Mucosa of gallbladder (tissue), 1 donor: ENCODE measurements at regions not wholly inside any gene's neighbourhood (a gene's known extent, or its start where the extent isn't known, plus 50 kb on each side); places are given as distances from the start of the nearest gene placed in this dataset.

Experiments used
- DNase-seq: peaks from one replicate; pipeline ENCODE4 v3.0.0-alpha.2; 2020; ENCODE audit warnings: low spot score
- donor health status: DM: no; HTN: no; CAD: no.

DNA sequence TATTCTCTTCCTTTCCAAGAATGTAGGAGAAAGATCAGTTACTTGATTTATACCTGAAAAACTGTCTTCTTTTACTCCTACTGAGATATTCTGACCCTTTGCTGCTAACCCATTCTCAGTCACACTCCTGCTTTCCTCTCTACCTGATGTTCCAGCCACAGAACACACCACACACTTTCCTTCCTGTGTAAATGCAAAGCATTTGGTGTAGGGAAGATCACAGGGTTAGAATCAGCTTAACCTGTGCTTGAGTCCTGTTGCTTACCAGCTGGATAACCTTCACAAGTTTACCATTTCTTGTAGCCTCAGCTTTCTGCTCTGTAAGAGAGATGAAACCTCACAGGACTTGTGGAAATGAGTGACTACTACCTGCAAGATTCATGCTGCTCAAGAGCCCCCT lies 489.8 kb upstream of the GOLIM4 start:
- no peak for DNase-seq

GRCh38 chr3:168583977-168584376 lies 488.3 kb upstream of the GOLIM4 start:
- DNase-seq: no peak

GRCh38 chr3:168582503-168582902 lies 486.8 kb upstream of the GOLIM4 start:
- no peak for DNase-seq

- DNase-seq: no peak
These were observed 486.1 kb upstream of the GOLIM4 start for GRCh38 chr3:168581771-168582225.

GRCh38 chr3:168579010-168579409 lies 483.3 kb upstream of the GOLIM4 start:
- DNase-seq: no peak

GRCh38 chr3:168575750-168576149 lies 480.0 kb upstream of the GOLIM4 start:
- DNase-seq: no peak

DNA sequence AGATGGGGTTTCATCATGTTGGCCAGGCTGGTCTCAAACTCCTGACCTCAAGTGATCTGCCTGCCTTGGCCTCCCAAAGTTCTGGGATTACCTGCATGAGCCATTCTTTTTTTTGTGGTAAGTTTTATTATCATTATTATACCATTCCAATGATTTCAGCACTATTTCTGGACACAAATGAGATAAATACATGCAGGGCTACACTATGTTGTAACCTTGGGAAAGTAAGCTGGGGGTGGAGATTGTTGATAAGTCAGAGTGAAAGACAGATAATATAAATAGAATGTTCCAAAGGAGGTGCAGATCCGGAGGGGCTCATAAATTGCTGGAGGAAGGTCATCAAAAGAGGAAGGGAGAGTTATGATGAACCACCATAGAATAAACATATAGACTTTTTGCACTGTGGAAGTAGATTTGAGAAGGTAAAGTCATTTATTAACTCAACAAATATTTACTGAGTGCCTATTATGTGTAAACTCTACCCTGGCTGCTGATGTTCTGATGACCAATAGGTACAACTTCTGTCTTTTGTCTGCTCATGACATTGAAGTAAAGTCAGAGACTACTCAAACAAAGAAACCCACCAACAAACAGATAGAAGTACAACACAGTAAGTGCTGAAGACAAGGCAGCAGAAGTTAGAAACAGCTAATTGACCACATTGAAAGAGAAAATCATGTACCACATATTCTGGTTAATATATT lies 478.9 kb upstream of the GOLIM4 start:
- no peak for DNase-seq

GRCh38 chr3:168570404-168571155 lies 474.9 kb upstream of the GOLIM4 start:
- DNase-seq: no peak

DNA sequence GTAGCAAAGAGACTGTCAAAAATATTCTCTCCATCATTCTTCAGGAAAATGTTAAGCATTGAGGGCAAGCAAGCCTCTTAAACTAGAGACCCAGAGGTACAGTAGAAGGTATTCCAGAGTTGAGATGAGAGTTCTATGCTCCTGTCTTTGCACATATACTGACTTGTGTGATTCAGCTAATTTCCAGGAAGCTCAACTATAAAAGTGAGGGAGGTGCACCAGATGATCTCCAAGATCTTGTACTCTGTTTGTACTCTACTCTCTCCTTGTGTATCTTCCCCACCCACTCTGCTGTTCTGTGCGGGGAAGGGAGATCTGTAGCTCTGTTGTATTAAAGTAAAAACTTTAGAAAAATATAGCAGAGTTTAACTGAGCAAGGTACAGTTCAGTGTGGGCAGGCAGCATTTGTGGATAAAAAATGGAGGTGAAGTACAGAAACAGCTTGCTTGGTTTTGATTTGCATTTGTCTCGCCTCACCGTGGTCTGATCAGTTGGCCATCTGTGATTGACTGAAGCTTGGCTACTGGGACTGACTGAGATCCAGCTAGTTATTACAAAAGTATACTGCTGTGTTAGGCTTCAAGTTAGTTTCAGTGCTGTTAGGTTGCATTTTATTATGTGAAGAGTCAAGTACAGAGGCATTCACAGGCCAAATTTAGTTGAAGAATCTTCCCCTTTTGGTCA lies 463.1 kb upstream of the GOLIM4 start:
- no peak for DNase-seq

DNA sequence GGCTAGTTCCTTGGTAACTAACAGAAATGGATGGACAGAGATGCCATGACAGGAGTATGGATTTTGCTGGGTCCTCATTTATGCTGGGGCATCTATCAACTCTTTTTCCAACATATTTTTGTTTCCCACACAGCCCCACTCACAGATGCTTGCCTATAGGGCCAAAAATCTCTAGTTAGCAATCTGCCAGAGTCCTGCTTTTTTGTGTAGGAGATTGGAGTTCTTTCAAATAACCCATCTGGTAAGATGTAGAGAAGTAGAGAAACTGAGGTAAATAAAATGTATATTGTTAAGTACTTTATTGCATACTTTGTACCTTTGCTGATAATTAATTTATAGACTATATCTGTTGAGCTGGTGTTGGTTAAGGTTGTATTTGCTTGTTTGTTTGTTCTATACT lies 456.5 kb upstream of the GOLIM4 start:
- DNase-seq: no peak

DNA sequence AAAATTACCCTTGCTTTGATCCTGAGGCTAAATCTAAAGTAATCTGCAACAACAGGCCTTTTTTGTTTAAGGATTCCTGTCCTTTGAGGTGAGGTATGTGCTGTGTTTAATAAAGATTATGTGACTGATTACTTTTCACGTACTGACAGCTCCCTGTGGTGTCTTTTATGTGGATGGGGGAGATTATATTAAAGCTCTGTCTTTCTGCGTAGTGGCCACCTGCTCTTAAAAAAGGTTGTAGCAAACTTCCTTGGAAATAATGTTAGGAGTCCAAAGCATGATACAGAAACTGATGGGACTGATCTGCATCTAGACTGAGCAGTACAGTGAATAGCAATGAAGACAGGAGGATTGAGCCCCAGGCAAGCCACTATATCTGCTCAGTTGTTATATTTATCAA lies 453.0 kb upstream of the GOLIM4 start:
- no peak for DNase-seq

DNA sequence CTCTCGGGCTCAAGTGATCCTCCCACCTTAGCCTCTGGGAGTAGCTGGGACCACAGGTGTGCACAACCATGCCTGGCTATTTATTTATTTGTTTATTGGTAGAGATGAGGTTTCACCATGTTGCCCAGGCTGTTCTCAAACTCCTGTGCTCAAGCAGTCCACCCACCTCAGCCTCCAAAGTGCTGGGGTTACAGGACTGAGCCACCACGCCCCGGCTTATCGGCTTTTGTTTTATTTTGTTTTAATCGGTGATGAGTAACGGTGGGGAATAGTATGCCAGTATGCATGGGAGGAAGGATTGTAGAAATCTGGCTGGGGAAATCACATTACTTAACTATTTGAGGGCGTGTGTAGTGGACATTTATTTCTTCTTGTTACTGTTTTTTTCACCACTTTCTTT lies 451.0 kb upstream of the GOLIM4 start:
- DNase-seq: no peak

- peak; percentile 32 for DNase-seq
These were observed 449.9 kb upstream of the GOLIM4 start for GRCh38 chr3:168545591-168545990.

- DNase-seq: no peak
These were observed 448.6 kb upstream of the GOLIM4 start for GRCh38 chr3:168544097-168544957.

- no peak for DNase-seq
These were observed 445.0 kb upstream of the GOLIM4 start for GRCh38 chr3:168540726-168541125.

DNA sequence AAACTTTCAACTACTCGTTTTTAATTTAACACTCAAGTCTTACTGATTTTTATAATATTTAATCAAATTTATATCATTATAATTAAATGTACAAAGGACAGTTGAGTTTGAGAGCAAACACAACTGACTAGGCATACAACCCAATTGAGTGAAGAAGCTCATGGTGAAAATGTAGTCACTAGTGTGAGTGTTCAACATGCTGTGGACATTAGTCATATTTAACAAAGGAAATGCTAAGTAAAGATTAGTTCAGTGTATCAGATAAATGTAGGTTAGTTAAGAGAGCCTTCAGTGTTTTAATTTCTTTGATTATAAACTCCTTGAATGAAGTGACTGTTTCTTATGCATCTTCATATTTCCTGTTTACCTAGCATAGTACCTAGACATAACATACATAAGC lies 444.2 kb upstream of the GOLIM4 start:
- no peak for DNase-seq

- no peak for DNase-seq
These were observed 439.0 kb upstream of the GOLIM4 start for GRCh38 chr3:168534761-168535160.

DNA sequence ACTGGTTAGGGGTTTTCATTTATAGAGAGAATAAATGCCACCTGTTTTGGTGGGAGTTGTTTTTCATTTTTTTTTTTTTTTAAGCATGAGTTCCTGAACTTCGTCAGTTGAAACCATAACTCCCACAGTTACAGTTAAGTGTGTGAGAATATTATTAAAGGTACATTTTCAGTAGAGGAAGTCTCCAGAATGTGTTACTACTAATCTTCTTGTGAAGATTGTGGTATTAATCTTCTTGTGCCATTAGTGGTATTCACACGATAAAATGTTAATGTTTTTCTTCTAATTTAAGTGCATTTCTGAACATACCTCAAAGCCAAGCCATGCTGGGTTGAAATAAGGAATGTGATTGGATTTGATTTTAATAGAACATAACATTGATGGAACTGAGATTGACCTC lies 437.9 kb upstream of the GOLIM4 start:
- no peak for DNase-seq

GRCh38 chr3:168532135-168532534 lies 436.4 kb upstream of the GOLIM4 start:
- no peak for DNase-seq

GRCh38 chr3:168531116-168531515 lies 435.4 kb upstream of the GOLIM4 start:
- DNase-seq: no peak

DNA sequence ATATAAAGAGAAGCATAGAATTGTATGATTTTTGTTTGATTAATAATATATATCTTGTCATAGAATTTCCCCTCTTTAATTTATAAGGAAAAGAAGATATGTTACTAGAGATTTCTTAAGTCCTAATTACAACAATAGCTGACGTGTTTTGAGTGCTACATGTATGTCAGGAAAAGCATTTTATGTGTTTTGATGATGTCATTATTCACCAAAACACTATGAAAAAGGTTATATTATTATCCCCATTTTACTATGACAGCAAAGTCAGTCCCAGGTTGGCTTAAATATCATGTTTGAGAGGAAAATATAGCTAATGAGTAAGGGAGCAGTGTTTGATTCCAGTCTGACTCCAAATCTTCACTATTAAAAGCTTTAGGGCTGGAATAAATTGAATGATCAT lies 428.4 kb upstream of the GOLIM4 start:
- DNase-seq: no peak
